IMR-90 (cell line): ENCODE measurements at regions not wholly inside any gene's neighbourhood (a gene's known extent, or its start where the extent isn't known, plus 50 kb on each side); places are given as distances from the start of the nearest gene placed in this dataset.

Experiments
- BHLHE40 ChIP-seq: fragments of 150-350 bp; IDR thresholded peaks from 2 replicates; pipeline ENCODE4 v1.6.1; 2016; ENCODE audit warnings: mild to moderate bottlenecking, low read depth, low read length
- CEBPB ChIP-seq: IDR thresholded peaks from 2 replicates; pipeline ENCODE4 v1.6.1; 2012; ENCODE audit warnings: low read depth, low read length, improper control_type of control experiment
- CHD1 ChIP-seq: IDR thresholded peaks from 2 replicates; pipeline ENCODE4 v1.6.1; 2012; ENCODE audit warnings: low read depth, low read length, improper control_type of control experiment
- CTCF ChIP-seq: conservative IDR thresholded peaks from 2 replicates; pipeline ENCODE4 v1.5.1; 2012; ENCODE audit warnings: mild to moderate bottlenecking, low read depth, low read length, improper control_type of control experiment
- ELK1 ChIP-seq: fragments of 150-350 bp; IDR thresholded peaks from 2 replicates; pipeline ENCODE4 v1.6.1; 2016; ENCODE audit warnings: low read depth, mild to moderate bottlenecking, low read length, moderate library complexity, borderline replicate concordance
- FOS ChIP-seq: fragments of 150-350 bp; IDR thresholded peaks from 2 replicates; pipeline ENCODE4 v1.6.1; 2016; ENCODE audit warnings: low read depth, low read length
- MAFK ChIP-seq: IDR thresholded peaks from 2 replicates; pipeline ENCODE4 v1.6.1; 2012; ENCODE audit warnings: low read depth, low read length, improper control_type of control experiment
- MAZ ChIP-seq: IDR thresholded peaks from 2 replicates; pipeline ENCODE4 v1.6.1; 2012; ENCODE audit warnings: low read depth, mild to moderate bottlenecking, low read length, improper control_type of control experiment, moderate library complexity, borderline replicate concordance
- POLR2A ChIP-seq: IDR thresholded peaks from 2 replicates; pipeline ENCODE4 v1.6.1; 2012; ENCODE audit warnings: mild to moderate bottlenecking, low read depth, low read length
- RAD21 ChIP-seq: IDR thresholded peaks from 2 replicates; pipeline ENCODE4 v1.6.1; 2012; ENCODE audit warnings: low read length, improper control_type of control experiment
- RCOR1 ChIP-seq: IDR thresholded peaks from 2 replicates; pipeline ENCODE4 v1.6.1; 2012; ENCODE audit warnings: mild to moderate bottlenecking, low read length, improper control_type of control experiment; ENCODE audit not compliant: insufficient replicate concordance
- RFX5 ChIP-seq: IDR thresholded peaks from 2 replicates; pipeline ENCODE4 v1.8.0; 2012; ENCODE audit warnings: low read depth, mild to moderate bottlenecking, low read length, moderate library complexity
- USF2 ChIP-seq: fragments of 150-350 bp; IDR thresholded peaks from 2 replicates; pipeline ENCODE4 v1.6.1; 2017; ENCODE audit warnings: mild to moderate bottlenecking, antibody characterized with exemption, low read length, low read depth

- no peak for TF ChIP-seq RCOR1
- no peak for TF ChIP-seq CTCF
- TF ChIP-seq BHLHE40 = no peak
- no peak for TF ChIP-seq POLR2A
- no peak for TF ChIP-seq FOS
- TF ChIP-seq RAD21 = no peak
- no peak for TF ChIP-seq CEBPB
- TF ChIP-seq MAZ = no peak
- no peak for TF ChIP-seq CHD1
- no peak for TF ChIP-seq ELK1
- no peak for TF ChIP-seq MAFK
- TF ChIP-seq RFX5 = no peak
- no peak for TF ChIP-seq USF2
Measured at GRCh38 chr3:117536006-117536405, 826.4 kb downstream of the TUSC7 start.
